CD8-positive, alpha-beta memory T cell (primary cell): ENCODE measurements at regions not wholly inside any gene's neighbourhood (a gene's known extent, or its start where the extent isn't known, plus 50 kb on each side); places are given as distances from the start of the nearest gene placed in this dataset.

Experiments used
- CTCF ChIA-PET: fragments of 350-600 bp; sonication (Branson Sonifier 250); formaldehyde crosslinking; loops from one replicate; lab custom pipeline; 2021; ENCODE audit warnings: antibody characterized with exemption; lab: Charles Lee
- POLR2A ChIA-PET: fragments of 350-600 bp; sonication (Branson Sonifier 250); formaldehyde crosslinking; loops from one replicate; lab custom pipeline; 2021; ENCODE audit warnings: antibody characterized with exemption; lab: Charles Lee
- DNase-seq, 5 donors: peaks; one replicate each; pipeline versions ENCODE4 v3.0.0 to v3.0.0-alpha.2; 2020 to 2022; ENCODE audit warnings: mixed read lengths in 1 of 5
- H3K27ac ChIP-seq: one replicate; pipeline ENCODE4 v1.7.0; 2013; ENCODE audit warnings: low read depth, mild to moderate bottlenecking, low read length, moderate library complexity
- H3K27me3 ChIP-seq: 2 replicates; pipeline ENCODE4 v1.7.0; 2013; ENCODE audit warnings: low read length, mild to moderate bottlenecking; ENCODE audit not compliant: insufficient read depth, poor library complexity, severe bottlenecking
- H3K36me3 ChIP-seq: 2 replicates; pipeline ENCODE4 v1.7.0; 2013; ENCODE audit warnings: mild to moderate bottlenecking, low read length, moderate library complexity; ENCODE audit not compliant: insufficient read depth
- H3K4me1 ChIP-seq: 2 replicates; pipeline ENCODE4 v1.7.0; 2013; ENCODE audit warnings: mild to moderate bottlenecking, low read length, moderate library complexity; ENCODE audit not compliant: insufficient read depth
- H3K4me3 ChIP-seq: 2 replicates; pipeline ENCODE4 v1.7.0; 2013; ENCODE audit warnings: mild to moderate bottlenecking, low read length
- H3K9me3 ChIP-seq: 2 replicates; pipeline ENCODE4 v1.7.0; 2013; ENCODE audit warnings: mild to moderate bottlenecking, low read length
- H3K27ac Mint-ChIP-seq, 8 donors: one replicate each; pipeline ENCODE4 v1.8.0; 2020 to 2021; ENCODE audit warnings: mixed read lengths in 8 of 8, mild to moderate bottlenecking in 6 of 8, inconsistent platforms in 3 of 8, moderate library complexity in 3 of 8
- H3K27me3 Mint-ChIP-seq, 2 donors: one replicate each; pipeline ENCODE4 v1.8.0; 2020 to 2021; ENCODE audit warnings: mixed read lengths in 2 of 2, mild to moderate bottlenecking in 1 of 2, moderate library complexity in 1 of 2
- H3K36me3 Mint-ChIP-seq, 3 donors: one replicate each; pipeline ENCODE4 v1.8.0; 2020 to 2021; ENCODE audit warnings: mixed read lengths in 3 of 3, inconsistent platforms in 1 of 3, mild to moderate bottlenecking in 1 of 3
- H3K4me1 Mint-ChIP-seq, 3 donors: one replicate each; pipeline ENCODE4 v1.8.0; 2020 to 2021; ENCODE audit warnings: mixed read lengths in 3 of 3, inconsistent platforms in 1 of 3, mild to moderate bottlenecking in 1 of 3
- H3K4me3 Mint-ChIP-seq, 7 donors: one replicate each; pipeline ENCODE4 v1.8.0; 2020 to 2021; ENCODE audit warnings: mixed read lengths in 7 of 7, mild to moderate bottlenecking in 6 of 7, moderate library complexity in 4 of 7, inconsistent platforms in 2 of 7
- H3K9me3 Mint-ChIP-seq, 5 donors: one replicate each; pipeline ENCODE4 v1.8.0; 2020 to 2022; ENCODE audit warnings: mixed read lengths in 5 of 5, mild to moderate bottlenecking in 3 of 5, moderate library complexity in 2 of 5, inconsistent platforms in 1 of 5

DNA sequence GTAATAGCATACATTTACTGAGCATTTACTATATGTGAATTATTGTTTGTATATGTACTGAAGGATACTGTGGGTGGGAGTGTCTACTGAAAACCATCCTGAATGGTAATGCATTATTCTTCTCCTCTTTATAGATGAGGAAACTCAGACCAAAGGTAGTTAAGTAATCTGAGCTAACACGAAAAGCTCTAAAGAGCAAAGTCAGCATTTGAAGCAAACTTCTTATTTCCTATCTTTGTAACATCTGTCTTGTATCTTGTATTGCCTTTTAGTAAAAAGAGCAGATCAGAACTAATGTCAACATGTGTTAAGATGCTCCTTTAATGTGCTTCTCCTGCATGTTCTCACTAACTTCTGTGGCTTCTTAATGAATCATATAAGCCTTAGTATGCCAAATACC lies 382.8 kb upstream of the NXPH2 start:
- Mint-ChIP-seq H3K4me3 (no peak overlapping the region), H3K36me3 (no peaks in the 10 kb centered on the region), H3K9me3 (peaks cover 0 to 33% (median 6%) of the 10 kb centered on the region in 5 donors), H3K27ac (no peak overlapping the region), H3K27me3 (no peaks in the 10 kb centered on the region), H3K4me1 (no peaks in the 10 kb centered on the region)
- H3K36me3 ChIP-seq = no peaks in the 10 kb centered on the region
- H3K4me1 ChIP-seq = no peaks in the 10 kb centered on the region
- no peak overlapping the region for H3K4me3 ChIP-seq
- DNase-seq = no peak
- ChIA-PET CTCF (no interaction called here), POLR2A (no interaction called here)
- no peak overlapping the region for H3K27ac ChIP-seq
- no peaks in the 10 kb centered on the region for H3K27me3 ChIP-seq
- no peaks in the 10 kb centered on the region for H3K9me3 ChIP-seq

DNA sequence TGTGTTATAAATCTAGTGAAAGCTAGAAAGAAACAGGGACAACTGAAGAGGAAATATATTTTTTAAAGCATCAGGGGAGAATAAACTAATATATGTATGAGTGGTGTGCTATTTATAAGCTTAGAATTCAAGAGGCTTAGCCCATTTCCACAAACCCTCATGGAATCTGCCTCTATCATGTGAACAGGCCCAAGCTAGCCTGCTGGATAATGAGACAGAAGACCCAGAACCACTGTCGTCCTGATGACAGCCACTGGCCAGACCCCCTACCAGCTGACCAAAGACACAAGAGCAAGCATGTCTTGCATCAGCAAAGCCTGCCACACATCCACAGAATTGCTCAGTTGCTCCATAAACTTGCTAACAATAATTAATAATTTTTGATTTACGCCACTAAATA lies 382.3 kb upstream of the NXPH2 start:
- H3K27ac Mint-ChIP-seq = no peak overlapping the region
- H3K36me3 Mint-ChIP-seq = no peaks in the 10 kb centered on the region
- H3K9me3 Mint-ChIP-seq = peaks cover 0 to 33% (median 6%) of the 10 kb centered on the region in 5 donors
- no peaks in the 10 kb centered on the region for H3K27me3 ChIP-seq
- no peaks in the 10 kb centered on the region for H3K4me1 ChIP-seq
- no peak for DNase-seq
- H3K9me3 ChIP-seq = no peaks in the 10 kb centered on the region
- no peaks in the 10 kb centered on the region for H3K27me3 Mint-ChIP-seq
- no peak overlapping the region for H3K4me3 Mint-ChIP-seq
- no peaks in the 10 kb centered on the region for H3K4me1 Mint-ChIP-seq
- no peak overlapping the region for H3K4me3 ChIP-seq
- no peak overlapping the region for H3K27ac ChIP-seq
- no peaks in the 10 kb centered on the region for H3K36me3 ChIP-seq
- ChIA-PET POLR2A (no interaction called here), CTCF (no interaction called here)

DNA sequence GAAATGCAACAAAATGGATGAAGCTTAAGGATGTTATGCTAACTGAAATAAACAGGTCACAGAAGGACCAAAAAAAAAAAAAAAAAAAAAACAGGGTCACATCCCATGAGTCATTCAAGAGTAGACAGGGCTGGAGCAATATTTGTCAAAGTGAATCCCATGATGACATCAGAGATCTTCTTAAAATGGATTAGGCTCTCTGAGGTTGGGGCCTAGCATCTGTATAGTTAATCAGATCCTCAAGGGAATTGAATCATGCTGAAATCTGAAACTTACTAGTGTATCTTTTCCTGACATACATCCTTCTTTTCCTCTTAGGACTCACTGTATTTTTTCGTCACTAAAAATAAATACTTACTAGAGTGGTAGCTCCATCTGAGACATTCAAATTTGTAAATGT lies 380.6 kb upstream of the NXPH2 start:
- H3K9me3 ChIP-seq = no peaks in the 10 kb centered on the region
- no peaks in the 10 kb centered on the region for H3K4me1 Mint-ChIP-seq
- no peaks in the 10 kb centered on the region for H3K36me3 ChIP-seq
- POLR2A ChIA-PET = no interaction called here
- H3K27me3 Mint-ChIP-seq = no peaks in the 10 kb centered on the region
- DNase-seq = no peak
- no peak overlapping the region for H3K27ac ChIP-seq
- no peaks in the 10 kb centered on the region for H3K4me1 ChIP-seq
- H3K27ac Mint-ChIP-seq = no peak overlapping the region
- H3K27me3 ChIP-seq = no peaks in the 10 kb centered on the region
- H3K36me3 Mint-ChIP-seq = no peaks in the 10 kb centered on the region
- no peak overlapping the region for H3K4me3 ChIP-seq
- no peak overlapping the region for H3K4me3 Mint-ChIP-seq
- H3K9me3 Mint-ChIP-seq = peaks cover 2 to 43% (median 6%) of the 10 kb centered on the region in 5 donors
- CTCF ChIA-PET = no interaction called here

DNA sequence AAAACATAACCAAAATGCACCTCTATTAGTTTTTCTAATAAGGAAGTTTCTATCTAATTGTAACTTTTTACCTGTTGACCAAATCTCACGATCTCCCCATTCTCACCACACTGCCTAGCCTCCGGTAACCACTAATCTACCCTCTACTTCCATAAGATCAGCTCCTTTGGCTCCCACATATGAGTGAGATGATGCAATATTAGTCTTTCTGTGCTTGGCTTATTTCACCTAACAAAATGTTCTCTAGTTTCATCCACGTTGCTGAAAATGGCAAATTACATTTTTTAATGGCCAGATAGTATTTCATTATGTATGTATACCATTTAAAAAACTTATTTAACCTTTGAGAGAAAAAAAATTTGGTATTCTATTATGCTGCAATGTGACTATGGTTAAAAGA lies 379.0 kb upstream of the NXPH2 start:
- Mint-ChIP-seq H3K4me1 (no peaks in the 10 kb centered on the region), H3K9me3 (peaks cover 2 to 48% (median 7%) of the 10 kb centered on the region in 5 donors)
- POLR2A ChIA-PET = no interaction called here

GRCh38 chr2:139156730-139157129 lies 376.5 kb upstream of the NXPH2 start:
- Mint-ChIP-seq H3K36me3 (no peaks in the 10 kb centered on the region), H3K27me3 (no peaks in the 10 kb centered on the region), H3K27ac (no peak overlapping the region), H3K9me3 (peaks cover 5 to 34% (median 10%) of the 10 kb centered on the region in 5 donors), H3K4me1 (no peaks in the 10 kb centered on the region), H3K4me3 (no peak overlapping the region)
- Histone ChIP-seq H3K9me3 (no peaks in the 10 kb centered on the region), H3K36me3 (no peaks in the 10 kb centered on the region), H3K4me1 (no peaks in the 10 kb centered on the region), H3K27ac (no peak overlapping the region), H3K27me3 (no peaks in the 10 kb centered on the region), H3K4me3 (no peak overlapping the region)
- POLR2A ChIA-PET = no interaction called here
- no peak for DNase-seq
- CTCF ChIA-PET = no interaction called here

More for the DNA sequence above, 379.0 kb upstream of the NXPH2 start:
- H3K27me3 Mint-ChIP-seq = no peaks in the 10 kb centered on the region
- H3K4me3 Mint-ChIP-seq = no peak overlapping the region
- H3K4me3 ChIP-seq = no peak overlapping the region
- DNase-seq = no peak
- CTCF ChIA-PET = no interaction called here
- no peaks in the 10 kb centered on the region for H3K9me3 ChIP-seq
- no peaks in the 10 kb centered on the region for H3K4me1 ChIP-seq
- H3K27ac Mint-ChIP-seq = no peak overlapping the region
- H3K36me3 Mint-ChIP-seq = no peaks in the 10 kb centered on the region
- no peak overlapping the region for H3K27ac ChIP-seq
- no peaks in the 10 kb centered on the region for H3K36me3 ChIP-seq
- no peaks in the 10 kb centered on the region for H3K27me3 ChIP-seq

GRCh38 chr2:139155991-139156390 lies 375.8 kb upstream of the NXPH2 start:
- no peaks in the 10 kb centered on the region for H3K36me3 ChIP-seq
- ChIA-PET POLR2A (no interaction called here), CTCF (no interaction called here)
- peaks cover 6 to 41% (median 12%) of the 10 kb centered on the region in 5 donors for H3K9me3 Mint-ChIP-seq
- H3K36me3 Mint-ChIP-seq = no peaks in the 10 kb centered on the region
- no peak overlapping the region for H3K4me3 ChIP-seq
- H3K9me3 ChIP-seq = no peaks in the 10 kb centered on the region
- H3K27ac ChIP-seq = no peak overlapping the region
- no peaks in the 10 kb centered on the region for H3K4me1 Mint-ChIP-seq
- no peak overlapping the region for H3K27ac Mint-ChIP-seq
- DNase-seq = no peak
- no peaks in the 10 kb centered on the region for H3K27me3 ChIP-seq
- H3K27me3 Mint-ChIP-seq = no peaks in the 10 kb centered on the region
- H3K4me3 Mint-ChIP-seq = no peak overlapping the region
- H3K4me1 ChIP-seq = no peaks in the 10 kb centered on the region

DNA sequence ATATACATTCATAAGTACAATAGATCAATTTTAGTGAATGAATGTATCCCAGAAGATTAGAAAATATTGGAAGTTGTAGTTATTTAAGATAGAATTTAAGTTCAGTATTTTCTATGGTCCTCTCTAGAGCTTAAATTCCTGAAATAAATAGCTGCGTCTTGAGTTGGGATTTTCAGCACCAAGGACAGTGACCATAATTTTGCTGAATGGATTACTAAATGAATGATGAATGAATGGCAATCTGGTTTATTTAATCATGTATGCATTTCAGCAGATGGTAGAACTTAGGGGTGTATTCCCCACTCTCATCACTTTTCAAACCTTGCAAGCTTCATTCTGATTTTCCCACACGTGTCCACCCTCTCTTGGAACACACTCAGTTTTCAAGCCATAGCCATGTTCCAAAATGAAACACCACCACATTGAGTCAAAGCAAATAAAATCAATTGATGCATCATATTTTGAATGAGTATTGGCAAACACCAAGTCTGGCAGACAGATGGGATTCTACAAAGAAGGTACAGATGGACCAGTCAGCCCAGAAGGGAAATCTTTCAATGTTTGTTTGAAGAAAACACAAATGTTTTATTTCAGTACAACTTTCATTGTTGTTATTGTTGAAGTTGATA lies 362.2 kb upstream of the NXPH2 start:
- H3K27ac ChIP-seq = no peak overlapping the region
- H3K9me3 ChIP-seq = no peaks in the 10 kb centered on the region
- H3K4me3 Mint-ChIP-seq = no peak overlapping the region
- H3K36me3 ChIP-seq = no peaks in the 10 kb centered on the region
- H3K27ac Mint-ChIP-seq = no peak overlapping the region
- no peaks in the 10 kb centered on the region for H3K27me3 ChIP-seq
- H3K27me3 Mint-ChIP-seq = no peaks in the 10 kb centered on the region
- CTCF ChIA-PET = no interaction called here
- H3K4me1 Mint-ChIP-seq = no peaks in the 10 kb centered on the region
- no peaks in the 10 kb centered on the region for H3K36me3 Mint-ChIP-seq
- DNase-seq = no peak
- H3K4me3 ChIP-seq = no peak overlapping the region
- H3K9me3 Mint-ChIP-seq = peaks cover 2 to 41% (median 4%) of the 10 kb centered on the region in 5 donors
- no peaks in the 10 kb centered on the region for H3K4me1 ChIP-seq
- POLR2A ChIA-PET = no interaction called here

DNA sequence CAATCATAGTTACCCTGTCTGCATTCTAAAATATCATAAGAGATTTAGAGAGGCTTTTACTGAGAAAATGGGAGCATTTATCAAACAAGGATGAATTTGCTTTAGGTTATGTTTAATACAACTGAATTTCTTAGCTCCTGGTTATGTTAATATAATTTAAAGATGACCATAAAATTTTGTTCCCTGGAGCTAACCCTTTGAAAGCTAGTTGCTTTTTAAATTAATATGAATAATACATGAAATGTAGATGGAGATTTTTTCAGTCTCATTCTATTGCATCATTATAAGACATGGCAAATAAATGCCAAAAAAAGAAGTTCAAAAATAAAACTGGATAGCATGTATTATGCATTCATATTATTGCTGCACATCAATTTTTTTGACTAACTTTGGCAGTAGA lies 344.1 kb upstream of the NXPH2 start:
- H3K4me3 ChIP-seq = no peak overlapping the region
- Mint-ChIP-seq H3K27me3 (no peaks in the 10 kb centered on the region), H3K9me3 (peaks cover 8 to 28% (median 15%) of the 10 kb centered on the region in 5 donors), H3K27ac (no peak overlapping the region), H3K4me3 (no peak overlapping the region), H3K4me1 (no peaks in the 10 kb centered on the region), H3K36me3 (no peaks in the 10 kb centered on the region)
- no peaks in the 10 kb centered on the region for H3K4me1 ChIP-seq
- ChIA-PET POLR2A (no interaction called here), CTCF (no interaction called here)
- H3K36me3 ChIP-seq = no peaks in the 10 kb centered on the region
- DNase-seq = no peak
- no peak overlapping the region for H3K27ac ChIP-seq
- H3K9me3 ChIP-seq = no peaks in the 10 kb centered on the region
- H3K27me3 ChIP-seq = no peaks in the 10 kb centered on the region
